ENCODE measurements at regions not wholly inside any gene's neighbourhood (a gene's known extent, or its start where the extent isn't known, plus 50 kb on each side); places are given as distances from the start of the nearest gene placed in this dataset.
A peak's percentile ranks its signal among the peaks of the same experiment; 100 is the strongest.
"Not testable (repeated sequence)": the region's sequence is repeated elsewhere in the genome, so short reads cannot be mapped to it uniquely, and the experiment has no call there.

- H3K9ac ChIP-seq (ENCODE audit: insufficient read depth, low read length, poor library complexity, severe bottlenecking); H3K36me3 ChIP-seq (replicated peaks in 1 of 2; ENCODE audit: control insufficient read depth in 1 of 2, insufficient read depth in 2 of 2, low read length in 2 of 2); H3K79me2 ChIP-seq (ENCODE audit: insufficient read depth, low read length); intact Hi-C loops (cut with micrococcal nuclease); H3K4me1 Mint-ChIP-seq; H3K27ac ChIP-seq (ENCODE audit: low read depth in 1 of 2, low read length in 2 of 2); H3K9me3 ChIP-seq (replicated peaks in 1 of 2; ENCODE audit: control insufficient read depth in 1 of 2, insufficient read depth in 1 of 2, low read length in 2 of 2); H3K4me3 Mint-ChIP-seq; H3K4me1 ChIP-seq (ENCODE audit: control insufficient read depth in 1 of 2, insufficient read depth in 2 of 2, low read length in 2 of 2); H3K4me2 ChIP-seq (replicated peaks; ENCODE audit: extremely low read depth, low read length, poor library complexity, severe bottlenecking); H2AFZ ChIP-seq (ENCODE audit: insufficient read depth, low read depth, low read length, poor library complexity, severe bottlenecking); H3K9me3 Mint-ChIP-seq; H4K20me1 ChIP-seq (ENCODE audit: insufficient read depth, low read length); DNase-seq; H3K27me3 Mint-ChIP-seq (ENCODE audit: low read depth in 3 of 3); H3K27ac Mint-ChIP-seq; H3K27me3 ChIP-seq (ENCODE audit: control insufficient read depth in 2 of 2, insufficient read depth in 2 of 2, low read length in 2 of 2); H3K36me3 Mint-ChIP-seq; H3K4me3 ChIP-seq (replicated peaks in 1 of 3; ENCODE audit: low read depth in 2 of 3, low read length in 3 of 3): not testable (repeated sequence)
- no CpG with 5 or more reads among the region's 8 CpGs for WGBS (ENCODE audit: insufficient coverage)
Measured at GRCh38 chr7:149991652-149992302, 118.0 kb downstream of the ATP6V0E2 start.

GRCh38 chr7:149992366-149992765 lies 118.6 kb downstream of the ATP6V0E2 start:
- not testable (repeated sequence) for H3K9me3 Mint-ChIP-seq, H3K4me3 Mint-ChIP-seq, H3K4me1 Mint-ChIP-seq

GRCh38 chr7:149995369-149996026 lies 121.7 kb downstream of the ATP6V0E2 start:
- H3K9me3 Mint-ChIP-seq; H3K27me3 Mint-ChIP-seq (ENCODE audit: low read depth in 3 of 3); H3K9ac ChIP-seq (ENCODE audit: insufficient read depth, low read length, poor library complexity, severe bottlenecking); H3K27ac ChIP-seq (ENCODE audit: low read depth in 1 of 2, low read length in 2 of 2); H4K20me1 ChIP-seq (ENCODE audit: insufficient read depth, low read length); H3K4me3 ChIP-seq (replicated peaks in 1 of 3; ENCODE audit: low read depth in 2 of 3, low read length in 3 of 3); H3K4me3 Mint-ChIP-seq; H3K4me1 Mint-ChIP-seq; H3K4me2 ChIP-seq (replicated peaks; ENCODE audit: extremely low read depth, low read length, poor library complexity, severe bottlenecking); H3K27me3 ChIP-seq (ENCODE audit: control insufficient read depth in 2 of 2, insufficient read depth in 2 of 2, low read length in 2 of 2); H3K36me3 ChIP-seq (replicated peaks in 1 of 2; ENCODE audit: control insufficient read depth in 1 of 2, insufficient read depth in 2 of 2, low read length in 2 of 2); H2AFZ ChIP-seq (ENCODE audit: insufficient read depth, low read depth, low read length, poor library complexity, severe bottlenecking); H3K4me1 ChIP-seq (ENCODE audit: control insufficient read depth in 1 of 2, insufficient read depth in 2 of 2, low read length in 2 of 2); H3K36me3 Mint-ChIP-seq; H3K79me2 ChIP-seq (ENCODE audit: insufficient read depth, low read length); DNase-seq; H3K27ac Mint-ChIP-seq; intact Hi-C loops (cut with micrococcal nuclease); H3K9me3 ChIP-seq (replicated peaks in 1 of 2; ENCODE audit: control insufficient read depth in 1 of 2, insufficient read depth in 1 of 2, low read length in 2 of 2): not testable (repeated sequence)
- whole genome bisulfite sequencing (ENCODE audit: insufficient coverage): 85% methylated on average over 11 of the region's 14 CpGs

More at GRCh38 chr7:149992366-149992765, 118.6 kb downstream of the ATP6V0E2 start:
- H3K36me3 Mint-ChIP-seq; H3K9ac ChIP-seq (ENCODE audit: insufficient read depth, low read length, poor library complexity, severe bottlenecking); H4K20me1 ChIP-seq (ENCODE audit: insufficient read depth, low read length); DNase-seq; H3K27ac ChIP-seq (ENCODE audit: low read depth in 1 of 2, low read length in 2 of 2); H3K4me1 ChIP-seq (ENCODE audit: control insufficient read depth in 1 of 2, insufficient read depth in 2 of 2, low read length in 2 of 2); H2AFZ ChIP-seq (ENCODE audit: insufficient read depth, low read depth, low read length, poor library complexity, severe bottlenecking); H3K27ac Mint-ChIP-seq; H3K27me3 ChIP-seq (ENCODE audit: control insufficient read depth in 2 of 2, insufficient read depth in 2 of 2, low read length in 2 of 2); H3K9me3 ChIP-seq (replicated peaks in 1 of 2; ENCODE audit: control insufficient read depth in 1 of 2, insufficient read depth in 1 of 2, low read length in 2 of 2); H3K27me3 Mint-ChIP-seq (ENCODE audit: low read depth in 3 of 3); H3K79me2 ChIP-seq (ENCODE audit: insufficient read depth, low read length); H3K4me3 ChIP-seq (replicated peaks in 1 of 3; ENCODE audit: low read depth in 2 of 3, low read length in 3 of 3); intact Hi-C loops (cut with micrococcal nuclease); H3K4me2 ChIP-seq (replicated peaks; ENCODE audit: extremely low read depth, low read length, poor library complexity, severe bottlenecking); H3K36me3 ChIP-seq (replicated peaks in 1 of 2; ENCODE audit: control insufficient read depth in 1 of 2, insufficient read depth in 2 of 2, low read length in 2 of 2): not testable (repeated sequence)
- 90% methylated on average over 8 of the region's 11 CpGs for WGBS (ENCODE audit: insufficient coverage)

GRCh38 chr7:150000780-150001599 lies 127.2 kb downstream of the ATP6V0E2 start:
- H3K36me3 ChIP-seq (replicated peaks in 1 of 2; ENCODE audit: control insufficient read depth in 1 of 2, insufficient read depth in 2 of 2, low read length in 2 of 2); H3K27ac ChIP-seq (ENCODE audit: low read depth in 1 of 2, low read length in 2 of 2); H3K9ac ChIP-seq (ENCODE audit: insufficient read depth, low read length, poor library complexity, severe bottlenecking); intact Hi-C loops (cut with micrococcal nuclease); H3K4me1 ChIP-seq (ENCODE audit: control insufficient read depth in 1 of 2, insufficient read depth in 2 of 2, low read length in 2 of 2); H2AFZ ChIP-seq (ENCODE audit: insufficient read depth, low read depth, low read length, poor library complexity, severe bottlenecking); H3K9me3 Mint-ChIP-seq; H3K4me3 Mint-ChIP-seq; H3K27me3 ChIP-seq (ENCODE audit: control insufficient read depth in 2 of 2, insufficient read depth in 2 of 2, low read length in 2 of 2); H3K79me2 ChIP-seq (ENCODE audit: insufficient read depth, low read length); H3K36me3 Mint-ChIP-seq; H3K4me3 ChIP-seq (replicated peaks in 1 of 3; ENCODE audit: low read depth in 2 of 3, low read length in 3 of 3); H4K20me1 ChIP-seq (ENCODE audit: insufficient read depth, low read length); H3K4me1 Mint-ChIP-seq; H3K4me2 ChIP-seq (replicated peaks; ENCODE audit: extremely low read depth, low read length, poor library complexity, severe bottlenecking); H3K27me3 Mint-ChIP-seq (ENCODE audit: low read depth in 3 of 3); H3K9me3 ChIP-seq (replicated peaks in 1 of 2; ENCODE audit: control insufficient read depth in 1 of 2, insufficient read depth in 1 of 2, low read length in 2 of 2): not testable (repeated sequence)
- H3K27ac Mint-ChIP-seq: peak overlapping the region in 1 of 7 donors; percentile 68
- WGBS (ENCODE audit: insufficient coverage): 68% methylated on average over 11 of the region's 22 CpGs
- peak in 1 of 3 donors; percentile 18 for DNase-seq

All from CD14-positive monocyte (primary cell).